ENCODE measurements at regions not wholly inside any gene's neighbourhood (a gene's known extent, or its start where the extent isn't known, plus 50 kb on each side); places are given as distances from the start of the nearest gene placed in this dataset.

GRCh38 chr4:36763814-36764213 is 480.7 kb upstream of the NWD2 start:
- DNase-seq = no peak
- intact Hi-C loops (cut with DNase I) = no loop called here

- intact Hi-C loops (cut with DNase I) = no loop called here
- DNase-seq = no peak
These were observed 476.9 kb upstream of the NWD2 start for GRCh38 chr4:36767596-36767995.

- no peak for DNase-seq
- intact Hi-C loops (cut with DNase I) = no loop called here
These were observed 473.0 kb upstream of the NWD2 start for GRCh38 chr4:36771411-36772153.

- intact Hi-C loops (cut with DNase I) = no loop called here
- no peak for DNase-seq
These were observed 472.4 kb upstream of the NWD2 start for GRCh38 chr4:36772154-36772516.

- DNase-seq = no peak
- intact Hi-C loops (cut with DNase I) = no loop called here
These were observed 471.1 kb upstream of the NWD2 start for GRCh38 chr4:36773467-36773866.

- intact Hi-C loops (cut with DNase I) = no loop called here
- DNase-seq = no peak
These were observed 469.0 kb upstream of the NWD2 start for GRCh38 chr4:36775544-36775943.

- intact Hi-C loops (cut with DNase I) = no loop called here
- no peak for DNase-seq
These were observed 464.9 kb upstream of the NWD2 start for GRCh38 chr4:36779601-36780000.

- intact Hi-C loops (cut with DNase I) = no loop called here
- DNase-seq = no peak
These were observed 458.6 kb upstream of the NWD2 start for GRCh38 chr4:36785973-36786372.

- DNase-seq = no peak
- intact Hi-C loops (cut with DNase I) = no loop called here
These were observed 458.0 kb upstream of the NWD2 start for GRCh38 chr4:36786519-36786918.

GRCh38 chr4:36794716-36795115 is 449.8 kb upstream of the NWD2 start:
- intact Hi-C loops (cut with DNase I) = no loop called here
- DNase-seq = no peak

- no peak for DNase-seq
- intact Hi-C loops (cut with DNase I) = no loop called here
These were observed 432.4 kb upstream of the NWD2 start for GRCh38 chr4:36812149-36812548.

GRCh38 chr4:36815536-36815935 is 429.0 kb upstream of the NWD2 start:
- intact Hi-C loops (cut with DNase I) = no loop called here
- DNase-seq = no peak

- DNase-seq = no peak
- intact Hi-C loops (cut with DNase I) = no loop called here
These were observed 421.2 kb upstream of the NWD2 start for GRCh38 chr4:36823199-36823967.

- no peak for DNase-seq
- intact Hi-C loops (cut with DNase I) = no loop called here
These were observed 419.9 kb upstream of the NWD2 start for GRCh38 chr4:36824682-36825081.

- no peak for DNase-seq
- intact Hi-C loops (cut with DNase I) = no loop called here
These were observed 409.3 kb upstream of the NWD2 start for GRCh38 chr4:36835246-36835645.

- DNase-seq = no peak
- intact Hi-C loops (cut with DNase I) = no loop called here
These were observed 402.8 kb upstream of the NWD2 start for GRCh38 chr4:36841583-36842326.

GRCh38 chr4:36844448-36844847 is 400.1 kb upstream of the NWD2 start:
- DNase-seq = no peak
- intact Hi-C loops (cut with DNase I) = no loop called here

- DNase-seq = no peak
- intact Hi-C loops (cut with DNase I) = no loop called here
These were observed 391.7 kb upstream of the NWD2 start for GRCh38 chr4:36852856-36853255.

- intact Hi-C loops (cut with DNase I) = no loop called here
- DNase-seq = no peak
These were observed 390.0 kb upstream of the NWD2 start for GRCh38 chr4:36854554-36854953.

GRCh38 chr4:36863601-36864000 is 380.9 kb upstream of the NWD2 start:
- no peak for DNase-seq

More at GRCh38 chr4:36863601-36864000, 380.9 kb upstream of the NWD2 start:
- intact Hi-C loops (cut with DNase I) = no loop called here

Data from head of caudate nucleus (tissue), 42 donors.